B cell (primary cell): ENCODE measurements at regions not wholly inside any gene's neighbourhood (a gene's known extent, or its start where the extent isn't known, plus 50 kb on each side); places are given as distances from the start of the nearest gene placed in this dataset.

ENCODE experiments used
- ATAC-seq: fragments of 200-7000 bp; cut with Tn5 transposase; one replicate; pipeline ENCODE4 v1.10.0; 2021; ENCODE audit warnings: low read depth, mild to moderate bottlenecking, moderate number of reproducible peaks, moderate library complexity
- CTCF ChIA-PET: fragments of 350-600 bp; sonication (Branson Sonifier 250); formaldehyde crosslinking; loops from one replicate; lab custom pipeline; 2021; ENCODE audit warnings: antibody characterized with exemption, inconsistent platforms; lab: Charles Lee
- POLR2A ChIA-PET: fragments of 350-600 bp; sonication (Branson Sonifier 250); formaldehyde crosslinking; loops from one replicate; lab custom pipeline; 2021; ENCODE audit warnings: antibody characterized with exemption; lab: Charles Lee
- DNase-seq: peaks from one replicate; pipeline ENCODE4 v3.0.0; 2013
- H2AFZ ChIP-seq: 2 replicates; pipeline ENCODE4 v1.6.1; 2012; ENCODE audit warnings: mild to moderate bottlenecking, low read depth, low read length; ENCODE audit not compliant: insufficient read depth, poor library complexity, severe bottlenecking
- H3K27ac ChIP-seq, 2 donors: 1 replicate in 1 of 2; 2 replicates in 1 of 2; pipeline ENCODE4 v1.5.1; 2012 to 2013; ENCODE audit warnings: low read length in 2 of 2, mild to moderate bottlenecking in 2 of 2, moderate library complexity in 1 of 2
- H3K27me3 ChIP-seq, 4 experiments: fragments of 200-600 bp in 1 of 4; sonication (generic) in 1 of 4; replicated peaks in 1 of 4; 1 replicate in 2 of 4; 2 replicates in 2 of 4; pipeline versions ENCODE4 v1.6.1 to v1.7.0; 2013 to 2016; ENCODE audit warnings: low read length in 3 of 4, mild to moderate bottlenecking in 2 of 4, mixed read lengths in 1 of 4, moderate library complexity in 1 of 4; ENCODE audit not compliant: insufficient read depth in 4 of 4, control insufficient read depth in 3 of 4; ENCODE audit errors: control extremely low read depth in 1 of 4
- H3K36me3 ChIP-seq, 2 experiments: replicated peaks in 1 of 2; 1 replicate in 1 of 2; 2 replicates in 1 of 2; pipeline versions ENCODE4 v1.6.1 to v1.7.1; 2013; ENCODE audit warnings: low read length in 1 of 2; ENCODE audit not compliant: insufficient read depth in 2 of 2, control insufficient read depth in 1 of 2; ENCODE audit errors: control extremely low read depth in 1 of 2, extremely low read depth in 1 of 2
- H3K4me1 ChIP-seq, 2 donors: fragments of 200-600 bp in 1 of 2; sonication (generic) in 1 of 2; 1 replicate in 1 of 2; 2 replicates in 1 of 2; pipeline versions ENCODE4 v1.5.1 to v1.6.1; 2013 to 2017; ENCODE audit warnings: low read length in 2 of 2; ENCODE audit not compliant: control insufficient read depth in 2 of 2, insufficient read depth in 2 of 2
- H3K4me2 ChIP-seq: replicated peaks from 2 replicates; pipeline ENCODE3; 2012; ENCODE audit warnings: mild to moderate bottlenecking, low read depth, low read length; ENCODE audit not compliant: poor library complexity, severe bottlenecking
- H3K4me3 ChIP-seq, 5 experiments: fragments of 200-600 bp in 1 of 5; sonication (generic) in 1 of 5; 1 replicate in 3 of 5; 2 replicates in 2 of 5; pipeline versions ENCODE4 v1.5.1 to v1.7.0; 2011 to 2016; ENCODE audit warnings: low read length in 4 of 5, mild to moderate bottlenecking in 4 of 5, low read depth in 2 of 5, control low read depth in 1 of 5, moderate library complexity in 1 of 5; ENCODE audit not compliant: insufficient read depth in 1 of 5; ENCODE audit errors: control extremely low read depth in 1 of 5, extremely low read depth in 1 of 5
- H3K79me2 ChIP-seq: fragments of 200-600 bp; sonication (generic); one replicate; pipeline ENCODE4 v1.6.0; 2016; ENCODE audit warnings: low read length; ENCODE audit not compliant: control insufficient read depth, insufficient read depth
- H3K9ac ChIP-seq: fragments of 200-600 bp; sonication (generic); 2 replicates; pipeline ENCODE4 v1.6.1; 2017; ENCODE audit warnings: mild to moderate bottlenecking, low read length, moderate library complexity
- H3K9me3 ChIP-seq, 3 donors: one replicate each; pipeline versions ENCODE4 v1.6.1 to v1.7.1; 2013; ENCODE audit warnings: low read length in 2 of 3; ENCODE audit not compliant: control insufficient read depth in 2 of 3, insufficient read depth in 1 of 3; ENCODE audit errors: control extremely low read depth in 1 of 3
- H4K20me1 ChIP-seq: 2 replicates; pipeline ENCODE4 v1.6.0; 2012; ENCODE audit warnings: mild to moderate bottlenecking, low read length; ENCODE audit not compliant: insufficient read depth, control insufficient read depth, poor library complexity, severe bottlenecking
- H3K27ac Mint-ChIP-seq: one replicate; pipeline ENCODE4 v1.8.0; 2021; ENCODE audit warnings: mixed read lengths
- H3K27me3 Mint-ChIP-seq: one replicate; pipeline ENCODE4 v1.8.0; 2021; ENCODE audit warnings: mixed read lengths
- H3K4me1 Mint-ChIP-seq: one replicate; pipeline ENCODE4 v1.8.0; 2021; ENCODE audit warnings: mixed read lengths
- H3K4me3 Mint-ChIP-seq: one replicate; pipeline ENCODE4 v1.8.0; 2021; ENCODE audit warnings: mixed read lengths
- H3K9me3 Mint-ChIP-seq: one replicate; pipeline ENCODE4 v1.8.0; 2022; ENCODE audit warnings: mixed read lengths; ENCODE audit not compliant: insufficient read depth
- CTCF ChIP-seq: fragments of 200-600 bp; IDR thresholded peaks from one replicate; pipeline ENCODE4 v1.8.0; 2022; ENCODE audit warnings: antibody characterized with exemption, mild to moderate bottlenecking
- EZH2 ChIP-seq: IDR thresholded peaks from 2 replicates; pipeline ENCODE4 v1.6.1; 2012; ENCODE audit warnings: borderline replicate concordance, low read depth, mild to moderate bottlenecking, moderate library complexity, low read length; ENCODE audit not compliant: insufficient read depth, poor library complexity, severe bottlenecking
- WGBS: methylation state at CpG from one replicate; pipeline ENCODE4 v1.1.5; 2013; ENCODE audit warnings: missing lambda C conversion rate; ENCODE audit not compliant: insufficient coverage; 5-methylcytosine and 5-hydroxymethylcytosine counted together
- intact Hi-C: fragments of 100-400 bp; cut with micrococcal nuclease; formaldehyde crosslinking; loops from one replicate; pipeline ENCODE4 v1.10.0; 2022

DNA sequence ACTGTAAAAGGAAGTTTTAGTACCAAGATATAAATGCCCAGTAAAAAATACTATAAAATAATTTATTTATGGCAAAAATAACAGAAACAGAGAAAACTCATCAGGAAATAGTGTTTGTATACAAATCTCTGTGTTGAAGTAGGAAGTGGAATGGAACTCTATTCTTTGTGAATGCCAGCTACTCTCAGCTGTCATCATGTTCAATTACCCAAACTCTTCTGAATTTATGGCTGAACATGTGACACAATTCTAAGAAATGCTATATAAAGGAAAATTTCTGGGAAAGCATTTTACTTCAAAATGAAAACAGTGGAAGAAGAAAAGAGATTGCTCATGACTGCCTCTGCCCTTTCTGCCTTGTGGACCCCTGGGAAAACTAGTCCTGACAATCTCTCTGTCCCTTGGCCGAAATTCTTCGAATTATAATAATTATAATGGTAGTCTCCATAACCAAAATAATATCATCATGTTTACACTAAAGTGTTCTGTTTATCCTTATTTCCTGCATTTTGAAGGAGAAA, 522.3 kb upstream of the ST8SIA4 start:
- no peak overlapping the region for H2AFZ ChIP-seq
- TF ChIP-seq EZH2 = no peak
- no peak for TF ChIP-seq CTCF
- ATAC-seq (no peak), DNase-seq (no peak)
- Mint-ChIP-seq H3K9me3 (peaks cover 1% of the 10 kb centered on the region), H3K4me3 (no peak overlapping the region), H3K27me3 (no peaks in the 10 kb centered on the region), H3K4me1 (no peaks in the 10 kb centered on the region), H3K27ac (no peak overlapping the region)
- no peak overlapping the region for H3K9ac ChIP-seq
- WGBS = no CpG with 5 or more reads among the region's 2 CpGs
- no peaks in the 10 kb centered on the region for H3K9me3 ChIP-seq
- ChIA-PET POLR2A (no interaction called here), CTCF (no interaction called here)
- intact Hi-C loops = no loop called here
- H3K27ac ChIP-seq = no peak overlapping the region
- H3K79me2 ChIP-seq = no peaks in the 10 kb centered on the region
- no peaks in the 10 kb centered on the region for H3K36me3 ChIP-seq
- no peaks in the 10 kb centered on the region for H3K27me3 ChIP-seq
- H3K4me1 ChIP-seq = no peaks in the 10 kb centered on the region
- no peak overlapping the region for H3K4me3 ChIP-seq
- no peak overlapping the region for H3K4me2 ChIP-seq
- no peaks in the 10 kb centered on the region for H4K20me1 ChIP-seq

DNA sequence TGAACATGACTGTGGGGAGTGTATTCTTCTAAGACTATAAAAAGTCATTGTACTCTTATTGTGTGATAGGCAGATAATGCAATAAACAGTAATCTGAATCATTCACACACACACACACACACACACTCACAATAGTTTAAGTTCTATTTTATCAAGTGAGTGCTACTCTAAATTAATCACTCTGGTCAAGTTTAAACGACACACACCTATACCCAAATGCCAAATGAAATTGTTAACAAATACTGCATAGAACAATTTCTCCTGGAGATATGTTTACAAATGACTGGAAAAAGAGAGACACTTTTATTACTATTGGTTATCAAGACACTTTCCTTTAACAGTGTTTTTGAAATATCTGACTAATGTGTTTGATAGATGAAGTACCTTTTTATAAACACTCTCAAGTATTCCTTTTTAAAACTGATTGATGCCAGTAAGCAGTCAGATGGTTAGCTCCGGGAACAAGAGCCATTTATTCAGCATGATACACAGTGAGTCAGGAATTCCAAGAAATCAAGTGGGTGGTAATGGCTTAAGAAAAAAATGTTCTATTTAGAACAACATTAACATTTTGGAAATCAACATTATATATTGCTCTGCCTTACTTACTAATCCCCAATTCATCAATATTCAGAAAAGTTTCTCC, 521.6 kb upstream of the ST8SIA4 start:
- intact Hi-C loops = no loop called here
- no peak for TF ChIP-seq EZH2
- no peak for TF ChIP-seq CTCF
- no peak overlapping the region for H3K27ac ChIP-seq
- no peak overlapping the region for H3K4me2 ChIP-seq
- ATAC-seq = no peak
- no CpG with 5 or more reads among the region's 2 CpGs for WGBS
- no peaks in the 10 kb centered on the region for H3K4me1 ChIP-seq
- Mint-ChIP-seq H3K4me3 (no peak overlapping the region), H3K4me1 (no peaks in the 10 kb centered on the region), H3K27ac (no peak overlapping the region), H3K9me3 (no peaks in the 10 kb centered on the region), H3K27me3 (no peaks in the 10 kb centered on the region)
- no peak overlapping the region for H2AFZ ChIP-seq
- no peak overlapping the region for H3K9ac ChIP-seq
- no peaks in the 10 kb centered on the region for H3K9me3 ChIP-seq
- H3K36me3 ChIP-seq = no peaks in the 10 kb centered on the region
- H3K27me3 ChIP-seq = no peaks in the 10 kb centered on the region
- CTCF ChIA-PET = no interaction called here
- no peaks in the 10 kb centered on the region for H3K79me2 ChIP-seq
- POLR2A ChIA-PET = no interaction called here
- H3K4me3 ChIP-seq = no peak overlapping the region
- no peaks in the 10 kb centered on the region for H4K20me1 ChIP-seq
- no peak for DNase-seq
